Loucy (cell line): ENCODE measurements at regions not wholly inside any gene's neighbourhood (a gene's known extent, or its start where the extent isn't known, plus 50 kb on each side); places are given as distances from the start of the nearest gene placed in this dataset.

ENCODE experiments used
- H2AFZ ChIP-seq: fragments of 200-600 bp; sonication (generic); 2 replicates; pipeline ENCODE4 v1.6.0; 2016; ENCODE audit warnings: antibody characterized with exemption, mild to moderate bottlenecking, low read length, moderate library complexity
- H3F3A ChIP-seq: fragments of 200-600 bp; 2 replicates; pipeline ENCODE4 v1.6.0; 2016; ENCODE audit warnings: antibody characterized with exemption, low read depth, mild to moderate bottlenecking
- H3K27me3 ChIP-seq: fragments of 200-600 bp; sonication (generic); 2 replicates; pipeline ENCODE4 v1.6.1; 2014; ENCODE audit warnings: low read length, mild to moderate bottlenecking; ENCODE audit not compliant: insufficient read depth, poor library complexity, severe bottlenecking
- H3K36me3 ChIP-seq: fragments of 200-600 bp; sonication (generic); 2 replicates; pipeline ENCODE4 v1.6.1; 2016; ENCODE audit warnings: low read length; ENCODE audit not compliant: insufficient read depth
- H3K4me1 ChIP-seq: fragments of 200-600 bp; sonication (generic); 2 replicates; pipeline ENCODE4 v1.5.1; 2014; ENCODE audit warnings: low read length, mild to moderate bottlenecking; ENCODE audit not compliant: insufficient read depth, poor library complexity, severe bottlenecking
- H3K4me2 ChIP-seq: fragments of 200-600 bp; sonication (generic); 2 replicates; pipeline ENCODE4 v1.6.0; 2014; ENCODE audit warnings: antibody characterized with exemption, low read length, low read depth, mild to moderate bottlenecking; ENCODE audit not compliant: poor library complexity, severe bottlenecking
- H3K4me3 ChIP-seq: fragments of 200-600 bp; sonication (generic); 2 replicates; pipeline ENCODE4 v1.5.1; 2014; ENCODE audit warnings: low read length, mild to moderate bottlenecking, mixed read lengths; ENCODE audit not compliant: poor library complexity, severe bottlenecking
- H3K79me2 ChIP-seq: fragments of 200-600 bp; sonication (generic); 2 replicates; pipeline ENCODE4 v1.6.1; 2014; ENCODE audit warnings: low read length; ENCODE audit not compliant: insufficient read depth
- H3K9ac ChIP-seq: fragments of 200-600 bp; sonication (generic); 2 replicates; pipeline ENCODE4 v1.6.0; 2014; ENCODE audit warnings: mild to moderate bottlenecking, low read depth, low read length, moderate library complexity; ENCODE audit not compliant: poor library complexity, severe bottlenecking
- H3K9me2 ChIP-seq: fragments of 200-600 bp; sonication (generic); replicated peaks from 2 replicates; pipeline ENCODE4 v1.6.1; 2016; ENCODE audit warnings: low read depth, low read length, mixed read lengths
- H3K9me3 ChIP-seq: fragments of 200-600 bp; sonication (generic); 2 replicates; pipeline ENCODE4 v1.6.1; 2014; ENCODE audit warnings: mild to moderate bottlenecking, antibody characterized with exemption, low read length, low read depth; ENCODE audit not compliant: insufficient read depth
- H4K20me1 ChIP-seq: fragments of 200-600 bp; sonication (generic); 2 replicates; pipeline ENCODE4 v1.6.0; 2014; ENCODE audit warnings: antibody characterized with exemption, low read length, mild to moderate bottlenecking; ENCODE audit not compliant: insufficient read depth, poor library complexity, severe bottlenecking
- EZH2phosphoT487 ChIP-seq: fragments of 200-600 bp; IDR thresholded peaks from 2 replicates; pipeline ENCODE4 v1.6.1; 2018; ENCODE audit warnings: antibody characterized with exemption, mild to moderate bottlenecking, moderate library complexity, borderline replicate concordance
- TF ChIP-seq, protein P1 (sequence below): fragments of 200-600 bp; sonication (generic); conservative IDR thresholded peaks from 2 replicates; pipeline ENCODE4 v1.5.1; 2014; ENCODE audit warnings: mild to moderate bottlenecking, antibody characterized with exemption, low read length

DNA sequence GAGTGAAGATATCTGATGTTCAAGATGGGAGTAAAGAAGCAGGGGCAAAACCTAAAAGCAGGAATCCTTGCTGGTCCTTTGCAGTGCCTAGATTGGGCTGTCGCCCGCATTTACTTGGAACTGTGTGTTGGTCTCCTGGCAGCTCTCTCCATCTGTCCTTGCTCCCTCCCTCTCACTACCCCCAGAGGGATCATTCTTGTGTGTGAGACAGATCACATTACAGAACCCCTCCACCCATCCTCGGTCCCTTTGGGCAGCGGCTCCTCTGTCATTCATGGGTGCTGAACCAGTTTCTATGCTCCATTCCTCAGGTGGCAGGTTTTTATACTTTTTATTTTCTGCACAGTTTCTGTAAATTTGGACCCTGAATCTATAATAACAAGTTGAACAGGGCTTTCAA lies 99.4 kb upstream of the MYOCD start:
- H3K4me2 ChIP-seq, result no peak overlapping the region
- H3K4me3 ChIP-seq, result no peak overlapping the region
- no peaks in the 10 kb centered on the region for H4K20me1 ChIP-seq
- no peak overlapping the region for H2AFZ ChIP-seq
- no peaks in the 10 kb centered on the region for H3K4me1 ChIP-seq
- H3F3A ChIP-seq, result no peaks in the 10 kb centered on the region
- H3K9ac ChIP-seq, result no peak overlapping the region
- H3K79me2 ChIP-seq, result no peaks in the 10 kb centered on the region
- H3K36me3 ChIP-seq, result no peaks in the 10 kb centered on the region
- H3K9me3 ChIP-seq, result no peaks in the 10 kb centered on the region; the same call in 1 of the 2 replicates
- TF ChIP-seq, protein P1, sequence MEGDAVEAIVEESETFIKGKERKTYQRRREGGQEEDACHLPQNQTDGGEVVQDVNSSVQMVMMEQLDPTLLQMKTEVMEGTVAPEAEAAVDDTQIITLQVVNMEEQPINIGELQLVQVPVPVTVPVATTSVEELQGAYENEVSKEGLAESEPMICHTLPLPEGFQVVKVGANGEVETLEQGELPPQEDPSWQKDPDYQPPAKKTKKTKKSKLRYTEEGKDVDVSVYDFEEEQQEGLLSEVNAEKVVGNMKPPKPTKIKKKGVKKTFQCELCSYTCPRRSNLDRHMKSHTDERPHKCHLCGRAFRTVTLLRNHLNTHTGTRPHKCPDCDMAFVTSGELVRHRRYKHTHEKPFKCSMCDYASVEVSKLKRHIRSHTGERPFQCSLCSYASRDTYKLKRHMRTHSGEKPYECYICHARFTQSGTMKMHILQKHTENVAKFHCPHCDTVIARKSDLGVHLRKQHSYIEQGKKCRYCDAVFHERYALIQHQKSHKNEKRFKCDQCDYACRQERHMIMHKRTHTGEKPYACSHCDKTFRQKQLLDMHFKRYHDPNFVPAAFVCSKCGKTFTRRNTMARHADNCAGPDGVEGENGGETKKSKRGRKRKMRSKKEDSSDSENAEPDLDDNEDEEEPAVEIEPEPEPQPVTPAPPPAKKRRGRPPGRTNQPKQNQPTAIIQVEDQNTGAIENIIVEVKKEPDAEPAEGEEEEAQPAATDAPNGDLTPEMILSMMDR, result no peak
- TF ChIP-seq EZH2phosphoT487, result no peak
- H3K9me2 ChIP-seq, result no peaks in the 10 kb centered on the region
- H3K27me3 ChIP-seq, result no peaks in the 10 kb centered on the region

DNA sequence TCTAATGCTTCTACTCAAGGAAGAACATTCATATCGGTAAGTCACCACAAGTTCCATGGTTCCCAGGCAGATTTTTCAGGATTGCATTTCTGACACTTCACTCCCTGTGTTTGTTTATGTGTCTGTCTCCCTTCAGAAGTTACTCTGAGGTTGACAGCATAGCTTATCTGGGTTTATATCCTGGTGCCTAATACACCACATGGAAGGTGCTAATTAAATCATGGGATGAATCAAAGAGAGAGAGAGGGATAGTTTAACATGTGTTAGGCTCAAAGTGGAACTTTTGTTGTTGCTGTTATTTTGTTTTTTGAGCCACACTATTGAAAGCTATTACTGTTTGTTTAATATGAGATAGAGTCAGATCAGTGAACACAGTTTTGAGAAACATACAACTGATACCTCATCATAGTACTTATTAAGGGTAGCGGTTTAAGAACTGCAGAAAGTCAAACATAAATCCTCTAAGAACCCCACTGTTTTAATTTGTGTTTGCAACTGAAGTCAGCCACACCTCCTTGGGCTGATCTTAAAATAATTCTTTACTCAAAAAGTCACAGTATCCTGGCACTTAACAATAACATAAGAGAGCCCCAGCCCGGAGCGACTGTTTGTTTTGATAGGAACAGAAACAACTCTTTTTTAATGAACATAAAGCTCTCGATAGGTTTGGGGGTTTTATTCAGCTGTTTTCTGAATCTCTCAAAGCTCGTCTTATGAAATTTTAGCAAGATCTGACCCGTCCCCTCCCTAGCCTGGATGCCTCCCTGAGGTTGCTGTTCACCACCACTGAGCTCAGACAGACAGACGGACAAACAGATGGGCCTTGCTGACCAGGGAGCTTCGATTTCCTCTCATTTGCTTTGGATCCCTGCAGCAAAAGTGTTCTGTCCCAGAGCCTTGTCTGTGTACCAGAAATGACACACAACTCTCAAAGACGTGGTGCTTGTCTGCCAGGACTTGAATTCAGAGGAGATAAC lies 98.3 kb upstream of the MYOCD start:
- no peak overlapping the region for H3K4me2 ChIP-seq

DNA sequence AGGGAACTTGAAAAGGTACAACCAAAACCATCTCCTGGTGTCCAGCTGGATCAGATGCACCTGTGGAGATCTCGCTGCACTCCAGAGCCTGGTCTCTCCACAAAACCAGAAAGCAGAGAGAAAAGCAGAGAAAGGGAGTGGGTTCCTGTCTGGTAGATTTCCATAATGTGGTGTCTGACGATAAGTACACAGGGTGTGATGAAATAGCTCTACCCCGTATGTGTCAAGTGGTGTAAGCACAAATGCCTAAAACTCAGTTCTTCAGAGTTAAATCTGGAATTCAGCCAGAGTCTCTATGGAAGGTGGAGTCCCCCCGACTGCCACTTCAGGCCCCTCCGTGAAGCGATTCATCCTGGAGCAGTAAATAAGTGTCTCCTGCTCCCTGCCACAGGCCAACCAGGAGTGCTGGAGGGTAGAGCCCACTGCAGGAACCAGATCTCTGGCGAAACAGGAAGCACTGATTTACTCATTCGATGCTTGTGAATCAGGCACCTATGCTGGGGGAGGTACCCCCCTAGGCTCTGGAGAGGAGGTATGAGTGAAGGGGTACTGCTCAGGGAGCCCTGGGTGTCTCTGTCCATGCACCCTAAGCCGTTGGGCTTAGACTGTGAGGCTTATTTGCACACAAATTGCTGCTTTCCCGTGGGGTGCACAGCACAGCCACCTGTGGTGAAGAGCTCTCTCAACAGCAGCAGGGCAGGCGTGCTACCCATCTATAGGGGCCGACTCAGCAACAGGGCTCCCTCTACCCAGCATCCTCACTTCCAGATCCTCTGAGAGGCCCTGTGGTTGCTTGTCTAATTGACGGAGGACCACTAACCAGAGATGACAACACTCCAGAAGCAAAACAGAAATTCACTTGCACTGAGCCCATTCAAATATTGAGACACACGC lies 97.1 kb upstream of the MYOCD start:
- Histone ChIP-seq H3K9me3 (no peaks in the 10 kb centered on the region; the same call in 1 of the 2 replicates), H3K27me3 (no peaks in the 10 kb centered on the region), H3K4me2 (no peak overlapping the region), H3K9me2 (no peaks in the 10 kb centered on the region; the same call in 1 of the 2 replicates), H3F3A (no peaks in the 10 kb centered on the region), H3K36me3 (no peaks in the 10 kb centered on the region), H3K79me2 (no peaks in the 10 kb centered on the region), H3K9ac (no peak overlapping the region), H3K4me1 (no peaks in the 10 kb centered on the region), H3K4me3 (no peak overlapping the region), H4K20me1 (no peaks in the 10 kb centered on the region), H2AFZ (no peak overlapping the region)
- TF ChIP-seq, protein P1, result no peak
- TF ChIP-seq EZH2phosphoT487, result no peak

More for the DNA sequence above, 98.3 kb upstream of the MYOCD start:
- no peak overlapping the region for H3K9ac ChIP-seq
- no peaks in the 10 kb centered on the region for H3F3A ChIP-seq
- H4K20me1 ChIP-seq, result no peaks in the 10 kb centered on the region
- no peak overlapping the region for H3K4me3 ChIP-seq
- no peak for TF ChIP-seq EZH2phosphoT487
- TF ChIP-seq, protein P1, result no peak
- no peaks in the 10 kb centered on the region for H3K4me1 ChIP-seq
- no peaks in the 10 kb centered on the region for H3K9me2 ChIP-seq
- no peak overlapping the region for H2AFZ ChIP-seq
- H3K79me2 ChIP-seq, result no peaks in the 10 kb centered on the region
- no peaks in the 10 kb centered on the region for H3K36me3 ChIP-seq
- no peaks in the 10 kb centered on the region for H3K27me3 ChIP-seq
- no peaks in the 10 kb centered on the region; the same call in 1 of the 2 replicates for H3K9me3 ChIP-seq
